ENCODE measurements at regions not wholly inside any gene's neighbourhood (a gene's known extent, or its start where the extent isn't known, plus 50 kb on each side); places are given as distances from the start of the nearest gene placed in this dataset.

DNA sequence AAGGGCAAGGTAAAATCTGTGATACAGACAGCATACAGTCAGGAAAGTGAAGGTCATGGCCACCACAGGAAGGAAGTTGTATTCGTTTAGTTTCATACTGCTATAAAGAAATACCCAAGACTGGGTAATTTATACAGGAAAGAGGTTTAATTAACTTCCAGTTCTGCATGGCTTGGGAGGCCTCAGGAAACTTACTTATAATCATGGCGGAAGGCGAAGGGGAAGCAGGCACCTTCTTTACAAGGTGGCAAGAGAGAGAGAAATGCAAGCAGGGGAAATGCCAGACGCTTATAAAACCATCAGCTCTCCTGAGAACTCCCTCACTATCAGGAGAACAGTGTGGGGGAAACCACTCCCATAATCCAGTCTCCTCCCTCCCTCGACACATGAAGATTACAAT is 353.7 kb upstream of the SEMA6D start:
- TF ChIP-seq, protein P1, sequence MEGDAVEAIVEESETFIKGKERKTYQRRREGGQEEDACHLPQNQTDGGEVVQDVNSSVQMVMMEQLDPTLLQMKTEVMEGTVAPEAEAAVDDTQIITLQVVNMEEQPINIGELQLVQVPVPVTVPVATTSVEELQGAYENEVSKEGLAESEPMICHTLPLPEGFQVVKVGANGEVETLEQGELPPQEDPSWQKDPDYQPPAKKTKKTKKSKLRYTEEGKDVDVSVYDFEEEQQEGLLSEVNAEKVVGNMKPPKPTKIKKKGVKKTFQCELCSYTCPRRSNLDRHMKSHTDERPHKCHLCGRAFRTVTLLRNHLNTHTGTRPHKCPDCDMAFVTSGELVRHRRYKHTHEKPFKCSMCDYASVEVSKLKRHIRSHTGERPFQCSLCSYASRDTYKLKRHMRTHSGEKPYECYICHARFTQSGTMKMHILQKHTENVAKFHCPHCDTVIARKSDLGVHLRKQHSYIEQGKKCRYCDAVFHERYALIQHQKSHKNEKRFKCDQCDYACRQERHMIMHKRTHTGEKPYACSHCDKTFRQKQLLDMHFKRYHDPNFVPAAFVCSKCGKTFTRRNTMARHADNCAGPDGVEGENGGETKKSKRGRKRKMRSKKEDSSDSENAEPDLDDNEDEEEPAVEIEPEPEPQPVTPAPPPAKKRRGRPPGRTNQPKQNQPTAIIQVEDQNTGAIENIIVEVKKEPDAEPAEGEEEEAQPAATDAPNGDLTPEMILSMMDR (IDR thresholded peaks at IDR 0.05; ENCODE audit: low read depth, low read length), result no peak
- TF ChIP-seq, protein P2, sequence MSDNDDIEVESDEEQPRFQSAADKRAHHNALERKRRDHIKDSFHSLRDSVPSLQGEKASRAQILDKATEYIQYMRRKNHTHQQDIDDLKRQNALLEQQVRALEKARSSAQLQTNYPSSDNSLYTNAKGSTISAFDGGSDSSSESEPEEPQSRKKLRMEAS (IDR thresholded peaks at IDR 0.05; ENCODE audit: low read depth, low read length), result no peak
